PC-9 (cell line): ENCODE measurements at regions not wholly inside any gene's neighbourhood (a gene's known extent, or its start where the extent isn't known, plus 50 kb on each side); places are given as distances from the start of the nearest gene placed in this dataset.

Experiments used
- BruUV-seq: library from RNA; stranded (reverse); fragments of 400-500 nt; replicated peaks from 2 replicates; lab custom pipeline; 2021; lab: Mats Ljungman, UMichigan
- CTCF ChIA-PET: fragments of 300-600 bp; sonication (Branson Sonifier 250); formaldehyde crosslinking; loops from one replicate; lab custom pipeline; 2022; ENCODE audit warnings: antibody characterized with exemption; lab: Charles Lee
- POLR2A ChIA-PET: fragments of 300-600 bp; sonication (Branson Sonifier 250); formaldehyde crosslinking; loops from one replicate; lab custom pipeline; 2022; ENCODE audit warnings: antibody characterized with exemption; ENCODE audit not compliant: unreplicated experiment; lab: Charles Lee
- DNase-seq, 2 experiments: peaks; one replicate each; pipeline versions ENCODE4 v3.0.0 to v3.0.0-alpha.2; 2015 to 2022; ENCODE audit warnings: mixed read lengths in 1 of 2
- H2AFZ ChIP-seq: fragments of 200-600 bp; sonication (generic); 2 replicates; pipeline ENCODE4 v1.8.1; 2017; ENCODE audit warnings: antibody characterized with exemption
- H3F3A ChIP-seq: fragments of 200-600 bp; sonication (generic); 2 replicates; pipeline ENCODE4 v1.8.1; 2017; ENCODE audit warnings: antibody characterized with exemption, mild to moderate bottlenecking, low read depth; ENCODE audit not compliant: insufficient read depth
- H3K27ac ChIP-seq: fragments of 200-600 bp; sonication (generic); 2 replicates; pipeline ENCODE4 v1.6.1; 2016; ENCODE audit warnings: mixed run types
- H3K27me3 ChIP-seq: fragments of 200-600 bp; sonication (generic); 2 replicates; pipeline ENCODE4 v1.6.1; 2016; ENCODE audit warnings: low read depth, mixed run types; ENCODE audit not compliant: insufficient read depth
- H3K36me3 ChIP-seq: fragments of 200-600 bp; sonication (generic); 2 replicates; pipeline ENCODE4 v1.6.1; 2016; ENCODE audit warnings: low read depth, mixed run types
- H3K4me1 ChIP-seq: fragments of 200-600 bp; sonication (generic); replicated peaks from 2 replicates; pipeline ENCODE4 v1.6.1; 2016; ENCODE audit warnings: mixed run types; ENCODE audit not compliant: insufficient read depth
- H3K4me2 ChIP-seq: fragments of 200-600 bp; sonication (generic); 2 replicates; pipeline ENCODE4 v1.6.1; 2017; ENCODE audit warnings: mixed run types
- H3K4me3 ChIP-seq: fragments of 200-600 bp; sonication (generic); 2 replicates; pipeline ENCODE4 v1.6.1; 2016; ENCODE audit warnings: mixed run types
- H3K79me2 ChIP-seq: fragments of 200-600 bp; sonication (generic); 2 replicates; pipeline ENCODE4 v1.6.1; 2017; ENCODE audit warnings: low read depth, mixed run types
- H3K9me2 ChIP-seq: fragments of 200-600 bp; sonication (generic); 2 replicates; pipeline ENCODE4 v1.8.1; 2017; ENCODE audit warnings: mild to moderate bottlenecking; ENCODE audit not compliant: insufficient read depth
- H3K9me3 ChIP-seq: fragments of 200-600 bp; sonication (generic); 2 replicates; pipeline ENCODE4 v1.8.1; 2016; ENCODE audit warnings: low read depth; ENCODE audit not compliant: insufficient read depth
- H4K20me1 ChIP-seq: fragments of 200-600 bp; sonication (generic); 2 replicates; pipeline ENCODE4 v1.8.1; 2017; ENCODE audit not compliant: insufficient read depth
- CTCF ChIP-seq: fragments of 200-600 bp; sonication (generic); conservative IDR thresholded peaks from 2 replicates; pipeline ENCODE4 v1.6.1; 2017; ENCODE audit warnings: mixed run types, antibody characterized with exemption, mild to moderate bottlenecking, moderate library complexity
- EZH2 ChIP-seq: fragments of 200-600 bp; sonication (generic); IDR thresholded peaks from 2 replicates; pipeline ENCODE4 v1.8.0; 2017; ENCODE audit warnings: antibody characterized with exemption, low read depth
- intact Hi-C: fragments of 100-400 bp; cut with micrococcal nuclease; formaldehyde crosslinking; loops from one replicate; pipeline ENCODE4 v1.10.0; 2022; ENCODE audit not compliant: unreplicated experiment

- Histone ChIP-seq H3K4me2 (no peak overlapping the region), H3K36me3 (no peaks in the 10 kb centered on the region), H3K79me2 (no peaks in the 10 kb centered on the region), H3K27ac (no peak overlapping the region), H3F3A (no peaks in the 10 kb centered on the region), H4K20me1 (no peaks in the 10 kb centered on the region; the same call in 1 of the 2 replicates), H3K9me3 (no peaks in the 10 kb centered on the region), H3K9me2 (no peaks in the 10 kb centered on the region), H2AFZ (no peak overlapping the region), H3K27me3 (peaks cover 98% of the 10 kb centered on the region), H3K4me1 (no peaks in the 10 kb centered on the region), H3K4me3 (no peak overlapping the region)
- CTCF ChIA-PET: no interaction called here
- POLR2A ChIA-PET: no interaction called here
- no peak for DNase-seq
- intact Hi-C loops: no loop called here
- TF ChIP-seq EZH2 (no peak), CTCF (no peak)
- no TSS peak for BruUV-seq
These were observed 65.6 kb downstream of the FOXL3 start for GRCh38 chr7:355568-355967.

GRCh38 chr7:356087-356486, 66.1 kb downstream of the FOXL3 start:
- Histone ChIP-seq H4K20me1 (no peaks in the 10 kb centered on the region; the same call in 1 of the 2 replicates), H3K27me3 (peaks cover 98% of the 10 kb centered on the region), H3F3A (no peaks in the 10 kb centered on the region), H3K9me3 (no peaks in the 10 kb centered on the region), H3K27ac (no peak overlapping the region), H3K79me2 (no peaks in the 10 kb centered on the region), H3K4me2 (no peak overlapping the region), H3K4me3 (no peak overlapping the region), H3K4me1 (no peaks in the 10 kb centered on the region), H3K9me2 (no peaks in the 10 kb centered on the region), H2AFZ (no peak overlapping the region), H3K36me3 (no peaks in the 10 kb centered on the region)
- intact Hi-C loops: no loop called here
- ChIA-PET POLR2A (no interaction called here), CTCF (no interaction called here)
- no peak for DNase-seq
- TF ChIP-seq CTCF: no peak
- TF ChIP-seq EZH2: no peak
- BruUV-seq: no TSS peak

- no TSS peak for BruUV-seq
- no peak overlapping the region for H2AFZ ChIP-seq
- CTCF ChIA-PET: no interaction called here
These were observed 66.9 kb downstream of the FOXL3 start for GRCh38 chr7:356691-357462.

More at GRCh38 chr7:356691-357462, 66.9 kb downstream of the FOXL3 start:
- Histone ChIP-seq H4K20me1 (no peaks in the 10 kb centered on the region; the same call in 1 of the 2 replicates), H3K36me3 (no peaks in the 10 kb centered on the region), H3K9me2 (no peaks in the 10 kb centered on the region), H3K79me2 (no peaks in the 10 kb centered on the region), H3K9me3 (no peaks in the 10 kb centered on the region), H3K4me3 (no peak overlapping the region), H3F3A (no peaks in the 10 kb centered on the region), H3K27me3 (peaks cover 93% of the 10 kb centered on the region), H3K4me2 (no peak overlapping the region), H3K4me1 (no peaks in the 10 kb centered on the region), H3K27ac (no peak overlapping the region)
- TF ChIP-seq CTCF (no peak), EZH2 (no peak)
- intact Hi-C loops: no loop called here
- POLR2A ChIA-PET: no interaction called here
- no peak for DNase-seq
